ENCODE measurements at regions not wholly inside any gene's neighbourhood (a gene's known extent, or its start where the extent isn't known, plus 50 kb on each side); places are given as distances from the start of the nearest gene placed in this dataset.

DNA sequence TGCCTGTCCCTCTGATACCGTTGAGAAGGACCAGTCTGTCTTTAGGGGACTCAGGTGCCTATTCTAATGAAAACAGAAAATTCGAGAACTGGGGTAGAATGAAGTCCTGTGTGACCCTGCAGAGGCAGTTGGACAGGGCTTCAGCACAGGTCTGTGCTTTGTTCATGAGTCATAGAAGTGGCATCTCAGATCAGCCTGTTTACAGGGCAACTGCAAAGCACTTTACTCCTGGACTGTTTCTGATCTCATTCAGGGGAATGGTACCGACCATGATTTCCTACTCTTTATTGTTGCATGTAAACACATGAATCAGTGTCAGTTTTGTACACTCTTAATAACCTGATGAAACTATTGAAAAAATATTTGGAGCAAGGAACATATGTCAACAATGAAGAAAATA lies 1517.0 kb downstream of the AACS start:
- TF ChIP-seq POLR2A (IDR thresholded peaks at IDR 0.05): no peak
- no peak for TF ChIP-seq POLR2AphosphoS5 (IDR thresholded peaks at IDR 0.05)
- TF ChIP-seq, protein P1, sequence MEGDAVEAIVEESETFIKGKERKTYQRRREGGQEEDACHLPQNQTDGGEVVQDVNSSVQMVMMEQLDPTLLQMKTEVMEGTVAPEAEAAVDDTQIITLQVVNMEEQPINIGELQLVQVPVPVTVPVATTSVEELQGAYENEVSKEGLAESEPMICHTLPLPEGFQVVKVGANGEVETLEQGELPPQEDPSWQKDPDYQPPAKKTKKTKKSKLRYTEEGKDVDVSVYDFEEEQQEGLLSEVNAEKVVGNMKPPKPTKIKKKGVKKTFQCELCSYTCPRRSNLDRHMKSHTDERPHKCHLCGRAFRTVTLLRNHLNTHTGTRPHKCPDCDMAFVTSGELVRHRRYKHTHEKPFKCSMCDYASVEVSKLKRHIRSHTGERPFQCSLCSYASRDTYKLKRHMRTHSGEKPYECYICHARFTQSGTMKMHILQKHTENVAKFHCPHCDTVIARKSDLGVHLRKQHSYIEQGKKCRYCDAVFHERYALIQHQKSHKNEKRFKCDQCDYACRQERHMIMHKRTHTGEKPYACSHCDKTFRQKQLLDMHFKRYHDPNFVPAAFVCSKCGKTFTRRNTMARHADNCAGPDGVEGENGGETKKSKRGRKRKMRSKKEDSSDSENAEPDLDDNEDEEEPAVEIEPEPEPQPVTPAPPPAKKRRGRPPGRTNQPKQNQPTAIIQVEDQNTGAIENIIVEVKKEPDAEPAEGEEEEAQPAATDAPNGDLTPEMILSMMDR (IDR thresholded peaks at IDR 0.05): no peak
- TF ChIP-seq EP300 (IDR thresholded peaks at IDR 0.05): no peak

All from stomach (tissue), 4 donors.